Calu3 (cell line): ENCODE measurements at regions not wholly inside any gene's neighbourhood (a gene's known extent, or its start where the extent isn't known, plus 50 kb on each side); places are given as distances from the start of the nearest gene placed in this dataset.

Source experiments
- BruUV-seq: library from RNA; stranded (reverse); fragments of 400-500 nt; replicated peaks from 2 replicates; lab custom pipeline; 2021; lab: Mats Ljungman, UMichigan
- CTCF ChIA-PET: fragments of 300-600 bp; sonication (Branson Sonifier 250); formaldehyde crosslinking; loops from one replicate; lab custom pipeline; 2022; ENCODE audit warnings: antibody characterized with exemption; lab: Charles Lee
- DNase-seq: peaks from one replicate; pipeline ENCODE4 v3.0.0; 2022
- H3K27ac Mint-ChIP-seq: one replicate; pipeline ENCODE4 v1.8.0; 2022; ENCODE audit warnings: mixed read lengths; ENCODE audit not compliant: unreplicated experiment
- H3K27me3 Mint-ChIP-seq: one replicate; pipeline ENCODE4 v1.8.0; 2022; ENCODE audit warnings: mixed read lengths; ENCODE audit not compliant: unreplicated experiment
- H3K36me3 Mint-ChIP-seq: one replicate; pipeline ENCODE4 v1.8.0; 2022; ENCODE audit warnings: mild to moderate bottlenecking, moderate library complexity, mixed read lengths; ENCODE audit not compliant: insufficient read depth, unreplicated experiment
- H3K4me1 Mint-ChIP-seq: one replicate; pipeline ENCODE4 v1.8.0; 2022; ENCODE audit warnings: mild to moderate bottlenecking, low read depth, mixed read lengths; ENCODE audit not compliant: unreplicated experiment
- H3K4me3 Mint-ChIP-seq: one replicate; pipeline ENCODE4 v1.8.0; 2022; ENCODE audit warnings: mild to moderate bottlenecking, low read depth, moderate library complexity, mixed read lengths; ENCODE audit not compliant: unreplicated experiment
- H3K9me3 Mint-ChIP-seq: one replicate; pipeline ENCODE4 v1.8.0; 2022; ENCODE audit warnings: low read depth, mixed read lengths; ENCODE audit not compliant: unreplicated experiment
- intact Hi-C: fragments of 100-400 bp; cut with micrococcal nuclease; formaldehyde crosslinking; loops from one replicate; pipeline ENCODE4 v1.10.0; 2022; ENCODE audit not compliant: unreplicated experiment
- TF ChIP-seq, protein P1 (sequence below): fragments of 200-600 bp; IDR thresholded peaks from one replicate; pipeline ENCODE4 v1.8.0; 2022; ENCODE audit warnings: antibody characterized with exemption; ENCODE audit not compliant: unreplicated experiment

DNA sequence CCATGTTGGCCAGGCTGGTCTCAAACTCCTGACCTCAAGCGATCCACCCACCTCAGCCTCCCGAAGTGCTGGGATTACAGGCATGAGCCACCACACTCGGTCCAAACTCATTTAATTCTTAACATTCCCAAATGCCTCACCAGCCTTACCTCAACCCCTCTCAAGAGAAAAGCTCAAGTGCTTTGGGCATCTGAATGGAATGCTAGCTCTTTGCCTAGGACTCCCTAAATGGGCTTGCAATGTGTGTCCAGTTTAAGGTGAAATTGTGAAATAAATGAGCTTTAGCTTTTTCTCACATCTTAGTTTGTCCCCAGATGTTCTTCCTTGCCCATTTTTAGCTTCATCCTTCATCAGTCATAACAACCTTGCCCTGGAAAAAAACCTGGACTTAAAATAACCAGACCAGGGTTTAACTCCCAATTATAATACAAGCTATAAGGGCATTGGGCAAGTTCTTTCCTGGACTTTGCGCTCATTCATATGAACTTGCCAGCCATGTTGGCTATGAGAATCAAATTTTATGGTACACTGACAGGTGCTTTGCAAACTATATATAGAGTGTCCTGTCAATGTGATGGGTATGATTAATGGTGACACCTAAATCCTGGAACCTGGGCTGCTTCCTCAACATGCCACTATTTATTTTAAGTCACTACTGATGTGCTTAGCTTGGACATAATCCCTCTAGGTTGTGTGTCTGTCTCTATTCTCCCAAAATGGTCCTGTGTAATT lies 95.1 kb upstream of the SERPINE2 start:
- no peak overlapping the region for H3K27ac Mint-ChIP-seq

DNA sequence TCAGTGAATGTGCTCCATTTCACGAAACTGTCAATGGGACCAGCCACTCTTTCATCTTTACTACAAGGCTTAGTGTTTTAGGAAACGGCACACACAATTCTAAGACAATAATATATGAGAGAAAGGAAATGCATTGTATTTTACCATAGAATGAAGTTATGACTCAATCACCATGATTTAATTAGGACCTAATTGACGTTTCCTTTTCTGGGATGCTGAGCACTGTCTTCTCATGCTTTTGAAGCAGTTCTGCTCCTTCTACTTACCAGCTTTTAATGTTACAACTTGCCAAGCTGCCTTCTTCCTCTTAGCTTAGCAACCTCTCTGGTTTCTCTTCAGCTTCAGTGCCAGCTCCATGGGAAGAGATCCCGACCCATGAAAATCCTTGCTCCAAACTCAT lies 94.3 kb upstream of the SERPINE2 start:
- BruUV-seq = no TSS peak
- peaks cover 24% of the 10 kb centered on the region for H3K27me3 Mint-ChIP-seq
- H3K27ac Mint-ChIP-seq = no peak overlapping the region
- TF ChIP-seq, protein P1, sequence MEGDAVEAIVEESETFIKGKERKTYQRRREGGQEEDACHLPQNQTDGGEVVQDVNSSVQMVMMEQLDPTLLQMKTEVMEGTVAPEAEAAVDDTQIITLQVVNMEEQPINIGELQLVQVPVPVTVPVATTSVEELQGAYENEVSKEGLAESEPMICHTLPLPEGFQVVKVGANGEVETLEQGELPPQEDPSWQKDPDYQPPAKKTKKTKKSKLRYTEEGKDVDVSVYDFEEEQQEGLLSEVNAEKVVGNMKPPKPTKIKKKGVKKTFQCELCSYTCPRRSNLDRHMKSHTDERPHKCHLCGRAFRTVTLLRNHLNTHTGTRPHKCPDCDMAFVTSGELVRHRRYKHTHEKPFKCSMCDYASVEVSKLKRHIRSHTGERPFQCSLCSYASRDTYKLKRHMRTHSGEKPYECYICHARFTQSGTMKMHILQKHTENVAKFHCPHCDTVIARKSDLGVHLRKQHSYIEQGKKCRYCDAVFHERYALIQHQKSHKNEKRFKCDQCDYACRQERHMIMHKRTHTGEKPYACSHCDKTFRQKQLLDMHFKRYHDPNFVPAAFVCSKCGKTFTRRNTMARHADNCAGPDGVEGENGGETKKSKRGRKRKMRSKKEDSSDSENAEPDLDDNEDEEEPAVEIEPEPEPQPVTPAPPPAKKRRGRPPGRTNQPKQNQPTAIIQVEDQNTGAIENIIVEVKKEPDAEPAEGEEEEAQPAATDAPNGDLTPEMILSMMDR = no peak
- intact Hi-C loops = no loop called here
- CTCF ChIA-PET = no interaction called here
- peaks cover 2% of the 10 kb centered on the region for H3K9me3 Mint-ChIP-seq
- no peaks in the 10 kb centered on the region for H3K36me3 Mint-ChIP-seq
- H3K4me3 Mint-ChIP-seq = no peak overlapping the region
- DNase-seq = no peak
- H3K4me1 Mint-ChIP-seq = peaks cover 6% of the 10 kb centered on the region

More for the DNA sequence above, 95.1 kb upstream of the SERPINE2 start:
- no peak for DNase-seq
- TF ChIP-seq, protein P1 = no peak
- CTCF ChIA-PET = no interaction called here
- H3K9me3 Mint-ChIP-seq = peaks cover 2% of the 10 kb centered on the region
- H3K4me3 Mint-ChIP-seq = no peak overlapping the region
- BruUV-seq = no TSS peak
- no peaks in the 10 kb centered on the region for H3K4me1 Mint-ChIP-seq
- intact Hi-C loops = no loop called here
- no peaks in the 10 kb centered on the region for H3K36me3 Mint-ChIP-seq
- H3K27me3 Mint-ChIP-seq = peaks cover 24% of the 10 kb centered on the region

- H3K36me3 Mint-ChIP-seq = no peaks in the 10 kb centered on the region
- CTCF ChIA-PET = interaction anchor here (1.5 kb wide), 1 partner anchor 15 kb away, joined by 4 read pairs; no protein-coding TSS in a partner anchor
- intact Hi-C loops = no loop called here
- H3K27me3 Mint-ChIP-seq = peaks cover 19% of the 10 kb centered on the region
- H3K4me3 Mint-ChIP-seq = no peak overlapping the region
- H3K4me1 Mint-ChIP-seq = peaks cover 16% of the 10 kb centered on the region
- no peak for DNase-seq
- BruUV-seq = no TSS peak
- H3K9me3 Mint-ChIP-seq = peaks cover 6% of the 10 kb centered on the region
- TF ChIP-seq, protein P1 = no peak
- H3K27ac Mint-ChIP-seq = no peak overlapping the region
These were observed 88.9 kb upstream of the SERPINE2 start for GRCh38 chr2:224127871-224128501.

DNA sequence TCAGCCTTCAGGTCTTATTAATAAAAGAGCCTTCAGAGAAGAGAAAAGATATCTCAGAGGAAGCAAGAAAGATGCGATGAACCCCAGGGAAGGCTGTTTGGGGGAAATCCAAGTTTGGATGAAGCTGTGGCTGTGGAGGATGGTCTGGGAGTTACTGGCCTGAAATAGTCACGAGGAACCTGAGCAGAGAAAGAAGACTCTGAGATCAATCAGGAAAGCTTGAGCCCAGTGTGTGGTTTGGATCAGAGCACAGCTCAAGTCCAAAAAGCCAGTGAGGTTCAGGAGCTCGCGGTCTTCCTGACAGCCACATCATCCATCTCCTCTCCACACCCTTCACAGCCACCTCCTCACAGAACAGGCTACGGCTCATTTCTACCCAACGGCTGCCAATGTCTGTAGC lies 87.4 kb upstream of the SERPINE2 start:
- Mint-ChIP-seq H3K4me3 (no peak overlapping the region), H3K4me1 (peaks cover 31% of the 10 kb centered on the region), H3K36me3 (no peaks in the 10 kb centered on the region), H3K27me3 (peaks cover 3% of the 10 kb centered on the region), H3K27ac (no peak overlapping the region), H3K9me3 (peaks cover 6% of the 10 kb centered on the region)
- CTCF ChIA-PET = no interaction called here
- DNase-seq = no peak
- BruUV-seq = no TSS peak
- TF ChIP-seq, protein P1 = no peak
- intact Hi-C loops = no loop called here
